ENCODE measurements at regions not wholly inside any gene's neighbourhood (a gene's known extent, or its start where the extent isn't known, plus 50 kb on each side); places are given as distances from the start of the nearest gene placed in this dataset.

- TF ChIP-seq POLR2A (IDR thresholded peaks at IDR 0.05; ENCODE audit: low read depth) (no peak), CTCF (IDR thresholded peaks at IDR 0.05) (no peak)
Measured at GRCh38 chr10:106473129-106473685, 691.3 kb downstream of the SORCS1 start.

Data from esophagus muscularis mucosa (tissue), 3 donors.